ENCODE measurements at regions not wholly inside any gene's neighbourhood (a gene's known extent, or its start where the extent isn't known, plus 50 kb on each side); places are given as distances from the start of the nearest gene placed in this dataset.
"Not testable (repeated sequence)": the region's sequence is repeated elsewhere in the genome, so short reads cannot be mapped to it uniquely, and the experiment has no call there.

- H3K27ac Mint-ChIP-seq (ENCODE audit: unreplicated experiment), result no peak overlapping the region
- no peak for TF ChIP-seq CTCF (IDR thresholded peaks at IDR 0.05)
- no peak overlapping the region for H3K4me3 Mint-ChIP-seq (ENCODE audit: unreplicated experiment)
- no peaks in the 10 kb centered on the region for H3K36me3 Mint-ChIP-seq (ENCODE audit: unreplicated experiment)
- no peak for DNase-seq (ENCODE audit: extremely low spot score, unreplicated experiment)
- H3K4me1 Mint-ChIP-seq (ENCODE audit: unreplicated experiment), result no peaks in the 10 kb centered on the region
- H3K9me3 Mint-ChIP-seq (ENCODE audit: unreplicated experiment), result no peaks in the 10 kb centered on the region
- peaks cover 22% of the 10 kb centered on the region for H3K27me3 Mint-ChIP-seq (ENCODE audit: unreplicated experiment)
Observed at GRCh38 chr2:140076164-140076563, 1296.0 kb upstream of the NXPH2 start.

GRCh38 chr2:140073763-140074162, 1293.6 kb upstream of the NXPH2 start:
- not testable (repeated sequence) for H3K9me3 Mint-ChIP-seq (ENCODE audit: unreplicated experiment); DNase-seq (ENCODE audit: extremely low spot score, unreplicated experiment); H3K36me3 Mint-ChIP-seq (ENCODE audit: unreplicated experiment); H3K27ac Mint-ChIP-seq (ENCODE audit: unreplicated experiment); H3K4me1 Mint-ChIP-seq (ENCODE audit: unreplicated experiment); H3K4me3 Mint-ChIP-seq (ENCODE audit: unreplicated experiment)
- H3K27me3 Mint-ChIP-seq (ENCODE audit: unreplicated experiment), result peaks cover 24% of the 10 kb centered on the region

DNA sequence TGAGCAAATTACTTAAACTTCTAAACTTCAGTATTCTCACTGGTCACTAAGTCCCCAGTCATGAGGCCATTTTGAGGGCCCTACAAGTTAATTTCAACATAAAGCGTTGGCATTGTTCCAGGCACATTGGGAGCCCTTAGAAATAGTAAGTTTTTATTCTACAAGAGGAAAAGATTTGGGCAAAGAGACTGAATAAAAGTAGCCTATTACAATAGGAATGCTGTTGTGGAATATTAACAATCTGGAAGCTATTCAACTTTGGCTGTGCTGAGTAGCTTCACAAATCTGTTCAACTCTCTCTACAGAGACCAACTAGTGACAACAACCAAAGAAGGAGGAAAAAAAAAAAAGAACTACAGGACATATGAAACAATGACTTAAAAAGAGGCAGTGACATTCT, 1287.5 kb upstream of the NXPH2 start:
- DNase-seq (ENCODE audit: extremely low spot score, unreplicated experiment), result no peak
- Mint-ChIP-seq H3K36me3 (ENCODE audit: unreplicated experiment) (no peaks in the 10 kb centered on the region), H3K27me3 (ENCODE audit: unreplicated experiment) (peaks cover 27% of the 10 kb centered on the region), H3K9me3 (ENCODE audit: unreplicated experiment) (no peaks in the 10 kb centered on the region), H3K4me3 (ENCODE audit: unreplicated experiment) (no peak overlapping the region), H3K4me1 (ENCODE audit: unreplicated experiment) (no peaks in the 10 kb centered on the region), H3K27ac (ENCODE audit: unreplicated experiment) (no peak overlapping the region)
- no peak for TF ChIP-seq CTCF (IDR thresholded peaks at IDR 0.05)

DNA sequence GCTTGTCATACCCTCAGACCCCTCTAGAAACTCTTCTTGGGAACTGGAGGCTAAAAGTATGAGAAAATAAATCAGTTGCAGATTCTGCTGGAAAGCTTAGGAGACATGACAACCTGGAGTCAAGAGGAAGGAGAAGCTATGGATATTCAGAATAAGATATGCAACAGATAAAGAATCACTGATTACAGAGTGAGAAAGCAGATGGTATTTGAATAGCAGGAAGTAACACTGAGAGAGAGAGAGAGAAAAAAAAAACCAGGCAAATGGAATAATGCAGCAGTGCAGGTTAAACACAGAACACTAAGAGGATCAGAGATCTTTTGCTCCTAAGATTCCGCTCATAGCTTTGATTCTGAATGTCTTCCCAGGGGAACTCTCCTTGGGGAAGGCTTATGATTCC, 1284.1 kb upstream of the NXPH2 start:
- TF ChIP-seq CTCF (IDR thresholded peaks at IDR 0.05), result no peak
- Mint-ChIP-seq H3K27me3 (ENCODE audit: unreplicated experiment) (peaks cover 28% of the 10 kb centered on the region), H3K27ac (ENCODE audit: unreplicated experiment) (no peak overlapping the region), H3K4me1 (ENCODE audit: unreplicated experiment) (no peaks in the 10 kb centered on the region), H3K9me3 (ENCODE audit: unreplicated experiment) (no peaks in the 10 kb centered on the region), H3K36me3 (ENCODE audit: unreplicated experiment) (no peaks in the 10 kb centered on the region), H3K4me3 (ENCODE audit: unreplicated experiment) (no peak overlapping the region)
- no peak for DNase-seq (ENCODE audit: extremely low spot score, unreplicated experiment)

DNA sequence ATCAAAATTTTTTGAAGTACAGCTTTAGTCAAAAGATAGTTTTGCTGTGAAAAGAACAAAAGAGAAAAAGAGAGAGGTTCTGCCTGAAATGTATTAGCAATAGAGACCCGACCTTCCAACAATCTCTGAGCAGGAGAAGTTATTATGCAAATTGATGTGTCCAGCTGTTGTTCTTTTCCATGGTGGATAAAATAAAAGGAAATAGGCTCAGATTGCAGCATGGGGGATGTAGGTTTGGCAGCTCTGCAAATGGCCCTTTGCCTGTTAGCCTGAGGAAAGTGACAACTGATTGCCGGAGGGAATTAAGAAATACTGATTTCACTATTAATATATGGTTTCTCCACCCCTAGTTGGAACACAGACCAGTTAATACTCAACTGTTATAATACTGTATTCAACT, 1283.2 kb upstream of the NXPH2 start:
- no peaks in the 10 kb centered on the region for H3K36me3 Mint-ChIP-seq (ENCODE audit: unreplicated experiment)
- H3K4me1 Mint-ChIP-seq (ENCODE audit: unreplicated experiment), result no peaks in the 10 kb centered on the region
- H3K4me3 Mint-ChIP-seq (ENCODE audit: unreplicated experiment), result no peak overlapping the region
- no peaks in the 10 kb centered on the region for H3K9me3 Mint-ChIP-seq (ENCODE audit: unreplicated experiment)
- H3K27ac Mint-ChIP-seq (ENCODE audit: unreplicated experiment), result no peak overlapping the region
- peaks cover 23% of the 10 kb centered on the region for H3K27me3 Mint-ChIP-seq (ENCODE audit: unreplicated experiment)
- TF ChIP-seq CTCF (IDR thresholded peaks at IDR 0.05), result no peak
- DNase-seq (ENCODE audit: extremely low spot score, unreplicated experiment), result no peak

- no peak overlapping the region for H3K27ac Mint-ChIP-seq (ENCODE audit: unreplicated experiment)
- no peak for DNase-seq (ENCODE audit: extremely low spot score, unreplicated experiment)
- peaks cover 22% of the 10 kb centered on the region for H3K27me3 Mint-ChIP-seq (ENCODE audit: unreplicated experiment)
- H3K36me3 Mint-ChIP-seq (ENCODE audit: unreplicated experiment), result no peaks in the 10 kb centered on the region
- no peaks in the 10 kb centered on the region for H3K4me1 Mint-ChIP-seq (ENCODE audit: unreplicated experiment)
- no peaks in the 10 kb centered on the region for H3K9me3 Mint-ChIP-seq (ENCODE audit: unreplicated experiment)
- TF ChIP-seq CTCF (IDR thresholded peaks at IDR 0.05), result no peak
- no peak overlapping the region for H3K4me3 Mint-ChIP-seq (ENCODE audit: unreplicated experiment)
Observed at GRCh38 chr2:140061240-140061639, 1281.0 kb upstream of the NXPH2 start.
